ENCODE measurements at regions not wholly inside any gene's neighbourhood (a gene's known extent, or its start where the extent isn't known, plus 50 kb on each side); places are given as distances from the start of the nearest gene placed in this dataset.

DNA sequence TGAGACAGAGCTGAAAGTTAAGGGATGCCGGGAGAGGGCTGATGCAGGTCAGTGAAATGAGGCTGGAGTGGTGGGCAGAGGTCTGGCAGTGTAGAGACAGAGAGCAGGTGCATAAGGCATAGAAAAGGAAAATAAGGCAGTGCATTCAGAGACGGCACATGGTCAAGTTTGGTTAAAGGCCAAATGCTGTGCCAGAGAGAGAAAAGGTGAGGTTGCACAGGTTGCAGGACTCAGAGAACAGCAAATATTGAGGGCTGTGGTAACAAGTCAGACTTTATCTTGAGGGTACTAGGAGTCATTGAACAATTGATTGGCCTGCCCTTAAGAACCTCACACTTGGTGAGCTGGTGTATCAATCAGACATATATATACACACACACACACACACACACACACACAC is 102.9 kb upstream of the TSHZ2 start:
- no peak for DNase-seq (ENCODE audit: low read depth, low spot score)
- ChIA-PET POLR2A (no interaction called here), RAD21 (ENCODE audit: low non-redundant PET in 1 of 2, low total read pairs in 2 of 2, uncharacterized antibody in 2 of 2, unreplicated experiment in 2 of 2) (no interaction called here), CTCF (no interaction called here)
- no peak overlapping the region for H3K9ac ChIP-seq (ENCODE audit: low read length)
- H3K4me2 ChIP-seq (ENCODE audit: low read length) = no peak overlapping the region
- H3K27ac ChIP-seq (ENCODE audit: low read depth, low read length) = no peak overlapping the region
- TF ChIP-seq CTCF (IDR thresholded peaks at IDR 0.05 in 2 of 3, conservative IDR thresholded peaks at IDR 0.05 in 1 of 3; ENCODE audit: borderline replicate concordance in 1 of 3, insufficient read depth in 1 of 3, low read depth in 2 of 3, low read length in 2 of 3) (no peak), ZFX (IDR thresholded peaks at IDR 0.05) (no peak), REST (IDR thresholded peaks at IDR 0.05; ENCODE audit: low read depth) (no peak), CBX3 (IDR thresholded peaks at IDR 0.05; ENCODE audit: low read depth) (no peak), FOSL1 (IDR thresholded peaks at IDR 0.05; ENCODE audit: low read depth) (no peak), POLR2AphosphoS5 (IDR thresholded peaks at IDR 0.05; ENCODE audit: low read depth, low read length) (no peak), POLR2A (IDR thresholded peaks at IDR 0.05; ENCODE audit: borderline replicate concordance, extremely low read depth, insufficient read depth, insufficient read length) (no peak), EGR1 (IDR thresholded peaks at IDR 0.05; ENCODE audit: low read depth) (no peak)
- H2AFZ ChIP-seq (ENCODE audit: low read depth, low read length, poor library complexity, severe bottlenecking) = no peak overlapping the region
- H3K36me3 ChIP-seq (ENCODE audit: control insufficient read depth in 1 of 2, insufficient read depth in 2 of 2, low read length in 2 of 2) = no peaks in the 10 kb centered on the region
- H3K4me1 ChIP-seq (ENCODE audit: control insufficient read depth in 1 of 2, insufficient read depth in 2 of 2, low read length in 2 of 2) = no peaks in the 10 kb centered on the region
- no peaks in the 10 kb centered on the region for H4K20me1 ChIP-seq (ENCODE audit: insufficient read depth)
- H3K9me2 ChIP-seq (ENCODE audit: insufficient read depth) = no peaks in the 10 kb centered on the region
- ATAC-seq = no peak
- no peaks in the 10 kb centered on the region for H3K79me2 ChIP-seq (ENCODE audit: insufficient read depth, low read length)
- H3K27me3 ChIP-seq (ENCODE audit: insufficient read depth, low read length) = no peaks in the 10 kb centered on the region
- no peak overlapping the region for H3K4me3 ChIP-seq (replicated peaks in 1 of 2; ENCODE audit: low read depth in 1 of 2, low read length in 2 of 2)
- no peaks in the 10 kb centered on the region; a peak in 1 of 4 replicates for H3K9me3 ChIP-seq (ENCODE audit: control insufficient read depth in 1 of 2, insufficient read depth in 1 of 2, low read depth in 1 of 2, low read length in 2 of 2)
- intact Hi-C loops (cut with micrococcal nuclease) = no loop called here
- no TSS peak for BruUV-seq (replicated peaks)

All from HCT116 (cell line).